ENCODE measurements at regions not wholly inside any gene's neighbourhood (a gene's known extent, or its start where the extent isn't known, plus 50 kb on each side); places are given as distances from the start of the nearest gene placed in this dataset.

DNA sequence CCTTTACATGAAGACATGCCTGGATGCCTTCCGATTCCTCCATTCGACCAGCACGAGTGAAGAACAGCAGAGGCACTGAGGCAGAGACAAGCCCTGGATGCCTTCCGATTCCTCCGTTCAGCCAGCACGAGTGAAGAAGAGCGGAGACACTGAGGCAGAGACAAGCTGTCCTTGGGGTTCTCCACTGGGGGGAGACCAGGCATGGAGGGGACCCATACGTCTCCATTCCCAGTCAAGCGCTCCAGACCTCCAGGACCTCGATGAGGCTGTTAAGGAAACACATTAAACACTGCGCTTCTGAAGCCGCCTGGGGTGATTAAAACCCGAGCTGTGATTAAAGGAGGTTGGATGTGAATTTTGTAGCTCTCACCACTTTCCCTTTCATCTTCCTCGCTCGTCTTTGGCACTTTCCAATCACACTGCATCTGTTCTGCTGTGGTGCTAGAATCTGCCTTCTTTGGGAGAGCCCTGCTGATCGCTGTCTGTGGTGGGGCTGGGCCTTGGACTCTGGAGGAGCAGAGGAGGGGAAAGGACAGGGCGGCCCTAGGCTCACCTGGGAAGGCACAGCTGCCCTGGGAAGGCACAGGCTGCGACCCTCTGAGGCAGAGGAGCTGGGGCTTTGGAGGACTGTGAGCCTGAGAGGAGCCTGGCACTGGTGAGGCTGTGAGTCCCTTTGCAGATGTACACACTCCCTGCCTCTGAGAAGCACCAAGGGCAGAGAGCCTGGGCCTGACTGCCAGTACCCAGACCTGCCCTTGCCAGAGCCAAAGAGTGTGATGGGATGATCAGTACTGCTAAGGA is 463.1 kb upstream of the HS6ST1 start:
- no peak overlapping the region for H3K4me3 ChIP-seq
- no peaks in the 10 kb centered on the region for H3K4me1 ChIP-seq
- 61% methylated on average over 10 of the region's 18 CpGs for WGBS (ENCODE audit: insufficient coverage, low coverage, low lambda C conversion rate, missing lambda C conversion rate)
- intact Hi-C loops (cut with DNase I) = no loop called here
- no peaks in the 10 kb centered on the region for H3K9me3 ChIP-seq
- ATAC-seq (no peak), DNase-seq (no peak)
- TF ChIP-seq, protein P1, sequence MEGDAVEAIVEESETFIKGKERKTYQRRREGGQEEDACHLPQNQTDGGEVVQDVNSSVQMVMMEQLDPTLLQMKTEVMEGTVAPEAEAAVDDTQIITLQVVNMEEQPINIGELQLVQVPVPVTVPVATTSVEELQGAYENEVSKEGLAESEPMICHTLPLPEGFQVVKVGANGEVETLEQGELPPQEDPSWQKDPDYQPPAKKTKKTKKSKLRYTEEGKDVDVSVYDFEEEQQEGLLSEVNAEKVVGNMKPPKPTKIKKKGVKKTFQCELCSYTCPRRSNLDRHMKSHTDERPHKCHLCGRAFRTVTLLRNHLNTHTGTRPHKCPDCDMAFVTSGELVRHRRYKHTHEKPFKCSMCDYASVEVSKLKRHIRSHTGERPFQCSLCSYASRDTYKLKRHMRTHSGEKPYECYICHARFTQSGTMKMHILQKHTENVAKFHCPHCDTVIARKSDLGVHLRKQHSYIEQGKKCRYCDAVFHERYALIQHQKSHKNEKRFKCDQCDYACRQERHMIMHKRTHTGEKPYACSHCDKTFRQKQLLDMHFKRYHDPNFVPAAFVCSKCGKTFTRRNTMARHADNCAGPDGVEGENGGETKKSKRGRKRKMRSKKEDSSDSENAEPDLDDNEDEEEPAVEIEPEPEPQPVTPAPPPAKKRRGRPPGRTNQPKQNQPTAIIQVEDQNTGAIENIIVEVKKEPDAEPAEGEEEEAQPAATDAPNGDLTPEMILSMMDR (IDR thresholded peaks at IDR 0.05) = no peak
- no peak for TF ChIP-seq POLR2A (IDR thresholded peaks at IDR 0.05)
- no peaks in the 10 kb centered on the region for H3K27me3 ChIP-seq
- no peak overlapping the region for H3K27ac ChIP-seq
- no peaks in the 10 kb centered on the region for H3K36me3 ChIP-seq

DNA sequence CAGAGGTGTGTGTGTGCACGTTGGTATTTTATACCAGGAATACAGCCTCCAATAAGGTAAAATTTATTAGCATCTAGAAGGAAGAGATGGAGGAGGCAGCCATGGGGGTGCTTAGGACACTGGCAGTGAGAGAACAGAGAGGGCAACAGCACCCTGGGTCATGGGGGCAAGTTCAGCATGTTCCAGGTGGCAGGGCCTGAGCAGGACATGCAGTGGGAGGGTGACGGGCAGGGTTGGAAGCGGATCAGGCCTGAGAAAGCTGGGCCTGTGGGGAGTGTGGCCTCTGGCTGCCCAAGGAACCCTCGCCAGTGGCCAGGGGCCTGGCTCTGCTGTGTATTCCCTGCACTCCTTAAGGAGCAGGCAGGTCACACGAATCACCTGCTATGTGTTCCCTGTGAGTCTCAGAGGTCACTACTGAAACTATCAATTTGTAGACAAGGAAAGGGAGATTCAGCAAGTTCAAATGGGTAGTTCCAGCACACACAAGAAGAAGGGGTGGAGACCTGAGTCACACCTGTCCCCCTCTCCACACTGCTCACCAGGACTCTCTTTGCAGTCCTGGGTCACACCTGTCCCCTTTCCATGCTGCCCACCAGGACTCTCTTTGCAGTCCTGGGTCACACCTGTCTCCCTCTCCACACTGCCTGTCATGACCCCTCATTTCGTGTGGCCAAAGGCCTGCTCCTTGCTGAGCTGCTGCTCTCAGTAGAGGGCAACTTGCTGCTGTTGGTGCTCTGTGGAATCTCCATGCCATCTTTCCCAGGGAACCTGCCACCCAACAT is 463.9 kb upstream of the HS6ST1 start:
- 30% methylated on average over 2 of the region's 6 CpGs for WGBS (ENCODE audit: insufficient coverage, low coverage, low lambda C conversion rate, missing lambda C conversion rate)
- DNase-seq = no peak
- TF ChIP-seq, protein P1 (IDR thresholded peaks at IDR 0.05) = no peak
- no peak for TF ChIP-seq POLR2A (IDR thresholded peaks at IDR 0.05)
- Histone ChIP-seq H3K27ac (no peak overlapping the region), H3K9me3 (no peaks in the 10 kb centered on the region), H3K27me3 (no peaks in the 10 kb centered on the region), H3K36me3 (no peaks in the 10 kb centered on the region), H3K4me3 (no peak overlapping the region), H3K4me1 (no peaks in the 10 kb centered on the region)
- no peak for ATAC-seq
- intact Hi-C loops (cut with DNase I) = no loop called here

DNA sequence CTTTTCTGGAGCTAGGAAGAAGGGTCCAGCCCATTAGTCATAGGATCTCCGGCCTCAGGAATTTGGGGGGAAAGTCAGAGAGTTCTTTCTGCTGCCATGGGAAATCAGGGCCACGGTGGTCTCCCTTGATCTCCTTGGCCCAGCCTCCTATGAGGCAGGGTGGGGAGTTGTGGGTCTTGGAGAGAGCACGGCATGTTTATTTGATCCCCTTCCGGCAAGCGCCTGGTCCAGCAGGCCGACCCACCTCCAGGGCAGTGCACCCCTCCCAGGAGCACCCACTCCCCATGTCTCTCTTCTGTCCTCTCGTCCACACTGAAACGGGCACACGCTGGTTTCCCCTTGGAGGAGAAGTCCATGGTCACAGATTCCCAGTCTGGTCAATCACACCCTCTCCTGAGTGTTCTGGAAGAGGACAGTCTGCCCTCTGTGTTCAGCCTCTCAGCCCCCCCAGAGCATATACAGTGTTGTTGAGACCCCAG is 464.6 kb upstream of the HS6ST1 start:
- Histone ChIP-seq H3K9me3 (no peaks in the 10 kb centered on the region), H3K4me1 (no peaks in the 10 kb centered on the region), H3K27ac (no peak overlapping the region), H3K27me3 (no peaks in the 10 kb centered on the region), H3K36me3 (no peaks in the 10 kb centered on the region), H3K4me3 (no peak overlapping the region)
- 64% methylated on average over 7 of the region's 9 CpGs for WGBS (ENCODE audit: insufficient coverage, low coverage, low lambda C conversion rate, missing lambda C conversion rate)
- intact Hi-C loops (cut with DNase I) = no loop called here
- ATAC-seq (no peak), DNase-seq (no peak)
- TF ChIP-seq, protein P1 (IDR thresholded peaks at IDR 0.05) = no peak

DNA sequence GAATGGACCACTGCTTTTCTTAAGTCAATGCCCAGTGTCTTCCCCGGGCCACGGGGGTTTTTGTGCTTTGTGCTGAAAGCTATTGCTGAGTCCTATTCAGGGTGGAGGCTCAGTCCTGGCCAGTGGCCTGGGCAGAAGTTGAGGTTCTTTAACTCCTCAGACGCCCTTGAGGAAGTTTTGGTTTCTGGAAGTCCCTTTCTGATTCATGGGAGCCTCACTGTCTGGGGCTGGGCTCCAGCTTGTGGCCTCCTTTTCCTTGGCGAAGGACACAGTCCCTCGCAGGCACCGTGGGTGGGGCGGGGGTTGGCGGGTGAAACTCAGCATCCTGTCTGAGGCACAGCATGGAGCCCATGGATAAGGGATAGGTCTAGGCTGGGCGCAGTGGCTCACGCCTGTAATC is 465.2 kb upstream of the HS6ST1 start:
- WGBS (ENCODE audit: insufficient coverage, low coverage, low lambda C conversion rate, missing lambda C conversion rate) = 72% methylated on average over 6 of the region's 10 CpGs
- TF ChIP-seq POLR2A (IDR thresholded peaks at IDR 0.05) = no peak
- TF ChIP-seq, protein P1 (IDR thresholded peaks at IDR 0.05) = no peak
- Histone ChIP-seq H3K27me3 (no peaks in the 10 kb centered on the region), H3K4me1 (no peaks in the 10 kb centered on the region), H3K36me3 (no peaks in the 10 kb centered on the region), H3K9me3 (no peaks in the 10 kb centered on the region), H3K4me3 (no peak overlapping the region), H3K27ac (no peak overlapping the region)
- peak in 1 of 3 donors; percentile 51 for DNase-seq
- intact Hi-C loops (cut with DNase I) = no loop called here
- ATAC-seq = peak in 2 of 4 donors; percentile 11 to 55

All from right lobe of liver (tissue), 6 donors.